Neural cell (in vitro differentiated cells): ENCODE measurements at regions not wholly inside any gene's neighbourhood (a gene's known extent, or its start where the extent isn't known, plus 50 kb on each side); places are given as distances from the start of the nearest gene placed in this dataset.

Experiments used
- H2AFZ ChIP-seq: fragments of 200-600, 300-800 bp; sonication (generic), shearing (Covaris generic); 2 replicates; pipeline ENCODE4 v1.6.0; 2014; ENCODE audit warnings: low read depth, mild to moderate bottlenecking, antibody characterized with exemption, low read length, moderate library complexity
- H3F3A ChIP-seq: fragments of 200-600 bp; shearing (Covaris generic); 2 replicates; pipeline ENCODE4 v1.6.1; 2016; ENCODE audit warnings: mild to moderate bottlenecking, moderate library complexity, mixed read lengths, antibody characterized with exemption, low read length; ENCODE audit not compliant: insufficient read depth, poor library complexity, severe bottlenecking
- H3K27ac ChIP-seq: fragments of 200-600, 300-800 bp; sonication (generic), shearing (Covaris generic); 2 replicates; pipeline ENCODE4 v1.5.1; 2014; ENCODE audit warnings: mild to moderate bottlenecking, low read length, moderate library complexity
- H3K27me3 ChIP-seq: fragments of 300-800, 200-600 bp; sonication (generic), shearing (Covaris generic); 2 replicates; pipeline ENCODE4 v1.6.0; 2014; ENCODE audit warnings: mild to moderate bottlenecking, low read depth, low read length, moderate library complexity; ENCODE audit not compliant: insufficient read depth
- H3K36me3 ChIP-seq: fragments of 300-800, 200-600 bp; sonication (generic), shearing (Covaris generic); 2 replicates; pipeline ENCODE4 v1.5.1; 2014; ENCODE audit warnings: mild to moderate bottlenecking, antibody characterized with exemption, low read length, moderate library complexity; ENCODE audit not compliant: insufficient read depth
- H3K4me2 ChIP-seq: fragments of 300-800, 200-600 bp; sonication (generic), shearing (Covaris generic); 2 replicates; pipeline ENCODE4 v1.6.0; 2014; ENCODE audit warnings: mild to moderate bottlenecking, low read length
- H3K4me3 ChIP-seq: fragments of 300-800, 200-600 bp; sonication (generic), shearing (Covaris generic); 2 replicates; pipeline ENCODE4 v1.5.1; 2014; ENCODE audit warnings: mild to moderate bottlenecking, low read length, moderate library complexity
- H3K79me2 ChIP-seq: fragments of 200-600 bp; shearing (Covaris generic); replicated peaks from 2 replicates; pipeline ENCODE4 v1.6.0; 2014; ENCODE audit warnings: mild to moderate bottlenecking, low read length, moderate library complexity; ENCODE audit not compliant: insufficient read depth
- H3K9ac ChIP-seq: fragments of 300-800, 200-600 bp; sonication (generic), shearing (Covaris generic); 2 replicates; pipeline ENCODE4 v1.6.1; 2016; ENCODE audit warnings: mild to moderate bottlenecking, low read length, mixed read lengths
- H3K9me2 ChIP-seq: fragments of 200-600 bp; shearing (Covaris generic); 2 replicates; pipeline ENCODE4 v1.6.1; 2016; ENCODE audit warnings: mild to moderate bottlenecking, low read length, mixed read lengths; ENCODE audit not compliant: insufficient read depth
- H3K9me3 ChIP-seq: fragments of 200-600, 300-800 bp; sonication (generic), shearing (Covaris generic); 2 replicates; pipeline ENCODE4 v1.6.1; 2016; ENCODE audit warnings: mild to moderate bottlenecking, mixed run types, low read length, moderate library complexity, mixed read lengths
- H4K20me1 ChIP-seq: fragments of 200-600 bp; shearing (Covaris generic); 2 replicates; pipeline ENCODE4 v1.6.1; 2016; ENCODE audit warnings: mild to moderate bottlenecking, mixed run types; ENCODE audit not compliant: insufficient read depth
- CTCF ChIP-seq: fragments of 450-650 bp; IDR thresholded peaks from 2 replicates; pipeline ENCODE4 v1.5.1; 2014; ENCODE audit warnings: antibody characterized with exemption, mild to moderate bottlenecking, moderate library complexity; ENCODE audit not compliant: poor library complexity, severe bottlenecking
- EP300 ChIP-seq: fragments of 450-650 bp; conservative IDR thresholded peaks from 2 replicates; pipeline ENCODE4 v1.6.1; 2014; ENCODE audit warnings: antibody characterized with exemption, mild to moderate bottlenecking, moderate library complexity; ENCODE audit not compliant: poor library complexity, severe bottlenecking
- EZH2 ChIP-seq: fragments of 200-600, 300-800 bp; shearing (Covaris generic), sonication (generic); IDR thresholded peaks from 2 replicates; pipeline ENCODE4 v1.6.1; 2014; ENCODE audit warnings: antibody characterized with exemption, low read length, borderline replicate concordance, mild to moderate bottlenecking; ENCODE audit not compliant: insufficient read depth, poor library complexity, severe bottlenecking
- MXI1 ChIP-seq: fragments of 450-650 bp; conservative IDR thresholded peaks from 2 replicates; pipeline ENCODE4 v1.6.1; 2014; ENCODE audit warnings: antibody characterized with exemption, mild to moderate bottlenecking; ENCODE audit not compliant: poor library complexity, severe bottlenecking
- POLR2AphosphoS5 ChIP-seq: IDR thresholded peaks from 2 replicates; pipeline ENCODE4 v1.6.1; 2012
- REST ChIP-seq: IDR thresholded peaks from 2 replicates; pipeline ENCODE4 v1.6.1; 2012; ENCODE audit warnings: borderline replicate concordance
- SMC3 ChIP-seq: fragments of 450-650 bp; conservative IDR thresholded peaks from 2 replicates; pipeline ENCODE4 v1.6.1; 2014; ENCODE audit warnings: antibody characterized with exemption, mild to moderate bottlenecking, moderate library complexity; ENCODE audit not compliant: poor library complexity
- TAF1 ChIP-seq: IDR thresholded peaks from 2 replicates; pipeline ENCODE4 v1.6.1; 2012; ENCODE audit warnings: low read depth

- no peaks in the 10 kb centered on the region for H3K36me3 ChIP-seq
These were observed 326.4 kb downstream of the NUAK1 start for GRCh38 chr12:105812366-105812765.

GRCh38 chr12:105813201-105813600, 325.6 kb downstream of the NUAK1 start:
- Histone ChIP-seq H3K36me3 (no peaks in the 10 kb centered on the region), H3F3A (no peaks in the 10 kb centered on the region), H3K27ac (no peak overlapping the region), H2AFZ (no peak overlapping the region), H3K4me3 (no peak overlapping the region), H3K4me2 (no peak overlapping the region), H4K20me1 (no peaks in the 10 kb centered on the region), H3K9me2 (no peaks in the 10 kb centered on the region), H3K9me3 (no peaks in the 10 kb centered on the region), H3K27me3 (peaks cover 16% of the 10 kb centered on the region), H3K79me2 (no peaks in the 10 kb centered on the region), H3K9ac (no peak overlapping the region)
- TF ChIP-seq REST, result no peak
- no peak for TF ChIP-seq EZH2
- TF ChIP-seq TAF1, result no peak
- no peak for TF ChIP-seq CTCF
- no peak for TF ChIP-seq SMC3
- TF ChIP-seq EP300, result no peak
- no peak for TF ChIP-seq POLR2AphosphoS5
- no peak for TF ChIP-seq MXI1

More at GRCh38 chr12:105812366-105812765, 326.4 kb downstream of the NUAK1 start:
- no peak overlapping the region for H2AFZ ChIP-seq
- H3K4me2 ChIP-seq, result no peak overlapping the region
- no peak overlapping the region for H3K9ac ChIP-seq
- H3F3A ChIP-seq, result no peaks in the 10 kb centered on the region
- TF ChIP-seq REST (no peak), EZH2 (no peak), SMC3 (no peak), EP300 (no peak), POLR2AphosphoS5 (no peak), CTCF (no peak)
- H4K20me1 ChIP-seq, result no peaks in the 10 kb centered on the region
- H3K79me2 ChIP-seq, result no peaks in the 10 kb centered on the region
- no peak overlapping the region for H3K4me3 ChIP-seq
- H3K9me3 ChIP-seq, result no peaks in the 10 kb centered on the region
- no peak overlapping the region for H3K27ac ChIP-seq
- H3K9me2 ChIP-seq, result no peaks in the 10 kb centered on the region
- peaks cover 12% of the 10 kb centered on the region for H3K27me3 ChIP-seq
